22Rv1 (cell line): ENCODE measurements at regions not wholly inside any gene's neighbourhood (a gene's known extent, or its start where the extent isn't known, plus 50 kb on each side); places are given as distances from the start of the nearest gene placed in this dataset.

Experiments used
- CTCF ChIP-seq: fragments of 450-650 bp; IDR thresholded peaks from 2 replicates; pipeline ENCODE4 v1.5.1; 2017; ENCODE audit warnings: mild to moderate bottlenecking
- ZFX ChIP-seq: fragments of 450-650 bp; IDR thresholded peaks from 2 replicates; pipeline ENCODE4 v1.6.1; 2017; ENCODE audit warnings: antibody characterized with exemption, borderline replicate concordance

GRCh38 chr9:38157711-38158110, 88.7 kb upstream of the SHB start:
- no peak for TF ChIP-seq CTCF
- TF ChIP-seq ZFX, result no peak
